HG02885 (cell line): ENCODE measurements at regions not wholly inside any gene's neighbourhood (a gene's known extent, or its start where the extent isn't known, plus 50 kb on each side); places are given as distances from the start of the nearest gene placed in this dataset.
"Not testable (repeated sequence)": the region's sequence is repeated elsewhere in the genome, so short reads cannot be mapped to it uniquely, and the experiment has no call there.

Experiments used
- ATAC-seq: cut with Tn5 transposase; IDR thresholded peaks from one replicate; pipeline ENCODE4 v1.9.1; 2021; ENCODE audit warnings: mild to moderate bottlenecking; ENCODE audit not compliant: unreplicated experiment, poor library complexity

DNA sequence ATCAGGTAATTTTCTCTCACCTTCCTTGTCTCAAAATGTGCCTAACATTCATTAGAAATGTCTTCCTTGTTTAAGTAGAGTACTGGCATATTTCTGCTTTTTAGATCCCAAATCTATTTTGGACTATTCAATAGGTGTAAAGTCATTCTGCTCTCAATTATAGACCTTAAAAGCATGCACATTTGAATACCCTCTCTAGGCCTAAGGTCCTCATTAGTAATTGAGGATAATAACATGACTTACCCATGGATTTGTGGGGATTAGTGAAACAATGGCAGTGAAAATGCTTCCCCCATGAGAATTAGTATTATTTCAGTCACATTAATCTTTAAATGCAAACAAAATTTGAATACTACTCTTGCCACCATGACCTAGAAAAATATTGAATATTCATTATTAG is 1073.0 kb upstream of the CELF2 start:
- ATAC-seq, result no peak

GRCh38 chr10:9950070-9950469 is 1067.6 kb upstream of the CELF2 start:
- no peak for ATAC-seq

GRCh38 chr10:9951481-9952257 is 1066.0 kb upstream of the CELF2 start:
- no peak for ATAC-seq

GRCh38 chr10:9957351-9957750 is 1060.3 kb upstream of the CELF2 start:
- ATAC-seq, result no peak

GRCh38 chr10:9957876-9958275 is 1059.8 kb upstream of the CELF2 start:
- ATAC-seq, result not testable (repeated sequence)

- ATAC-seq, result no peak
Measured at GRCh38 chr10:9965341-9965740, 1052.3 kb upstream of the CELF2 start.

DNA sequence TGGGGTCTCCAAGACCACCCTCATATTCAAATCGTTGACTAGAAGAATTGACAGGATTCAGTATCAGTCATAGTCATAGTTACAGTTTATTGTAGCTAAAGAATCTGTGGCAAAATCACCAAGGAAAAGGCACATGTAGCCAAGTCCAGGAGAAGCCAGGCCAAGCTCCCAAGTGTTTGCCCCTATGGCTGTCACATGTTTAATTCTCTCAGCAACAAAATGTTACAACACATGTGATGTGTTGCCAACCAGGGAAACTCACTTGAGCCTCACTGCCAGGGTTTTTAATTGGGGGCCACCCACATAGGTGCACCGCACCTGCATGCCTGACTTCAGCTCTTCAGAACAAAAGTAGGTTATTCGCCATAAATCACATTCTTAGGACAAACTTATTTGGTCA is 1030.9 kb upstream of the CELF2 start:
- ATAC-seq, result no peak

DNA sequence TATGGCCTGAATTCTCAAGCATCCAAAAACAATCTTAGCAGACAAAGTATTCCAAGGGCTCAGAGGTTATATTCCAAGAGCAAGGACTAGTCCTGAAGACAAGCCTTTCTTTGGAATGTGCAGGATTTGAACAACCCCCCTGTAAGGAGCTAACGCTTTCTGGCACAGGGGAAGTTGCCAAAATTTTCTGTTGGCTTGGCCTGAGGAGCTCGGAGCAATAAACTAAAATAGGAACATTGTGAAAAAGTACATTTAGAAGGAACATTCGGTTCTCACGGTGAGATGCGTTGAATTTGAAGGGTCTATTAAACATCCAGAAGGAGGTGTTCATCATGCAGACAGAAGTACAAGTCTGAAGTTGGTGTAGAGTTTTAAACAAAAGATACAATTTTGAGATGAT is 1030.5 kb upstream of the CELF2 start:
- no peak for ATAC-seq

DNA sequence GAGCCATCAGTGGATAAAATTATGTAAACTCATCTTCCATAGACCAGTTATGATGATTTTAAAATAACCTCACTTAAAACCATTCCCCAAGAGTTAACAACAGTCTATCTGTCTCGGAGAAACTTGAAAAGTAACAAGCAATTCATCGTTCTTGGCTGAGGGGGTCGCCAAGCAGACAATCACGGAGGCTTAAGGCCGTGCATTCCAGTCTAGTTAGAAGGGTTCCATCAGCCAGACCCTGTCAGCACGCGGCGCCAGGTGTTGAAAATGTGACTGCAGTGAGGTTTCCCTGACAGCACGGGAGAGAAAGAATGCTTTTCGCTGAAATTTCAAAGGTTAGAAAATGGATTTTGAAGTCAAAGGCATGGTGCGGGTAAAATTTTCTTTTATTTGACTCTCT is 1025.0 kb upstream of the CELF2 start:
- no peak for ATAC-seq

DNA sequence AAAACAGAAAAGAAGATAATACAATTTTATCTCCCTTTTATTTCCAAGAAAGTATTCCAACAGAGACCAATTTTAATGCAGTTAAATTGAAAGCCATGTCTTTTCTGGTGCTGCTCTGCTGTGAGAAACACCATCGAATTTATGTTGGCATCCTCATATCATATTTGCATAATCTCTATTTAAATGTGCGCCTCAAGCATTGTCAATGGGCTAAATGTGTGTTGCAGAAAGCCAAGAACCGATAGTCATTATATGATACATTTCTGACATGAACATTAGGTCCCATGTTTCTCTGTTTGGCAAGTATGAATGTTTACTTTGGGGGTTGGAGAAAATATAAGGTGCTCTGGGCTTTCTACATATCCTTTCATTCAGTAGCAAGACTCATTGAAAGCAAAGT is 1023.5 kb upstream of the CELF2 start:
- ATAC-seq, result no peak

- no peak for ATAC-seq
Measured at GRCh38 chr10:9999627-10000026, 1018.0 kb upstream of the CELF2 start.

GRCh38 chr10:10007957-10008356 is 1009.7 kb upstream of the CELF2 start:
- no peak for ATAC-seq

DNA sequence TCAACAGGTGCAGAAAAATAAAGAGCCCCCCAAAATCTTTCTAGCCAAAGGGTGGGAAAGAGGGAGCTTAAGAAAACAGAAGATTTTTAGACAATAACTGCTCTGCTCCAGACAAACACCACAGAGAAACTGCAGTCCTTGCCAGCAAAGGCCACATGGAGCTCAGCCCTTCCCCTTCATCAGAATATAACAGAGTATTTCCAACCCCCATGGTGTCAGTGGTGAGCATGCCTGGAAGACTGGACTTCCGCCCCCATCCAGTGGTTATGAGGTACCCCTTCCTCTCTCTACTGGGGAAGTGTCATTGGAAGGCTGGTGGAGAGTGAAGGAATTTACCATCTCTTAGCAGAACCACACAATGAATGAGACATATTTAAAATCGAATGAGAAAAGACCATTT is 1007.3 kb upstream of the CELF2 start:
- no peak for ATAC-seq

DNA sequence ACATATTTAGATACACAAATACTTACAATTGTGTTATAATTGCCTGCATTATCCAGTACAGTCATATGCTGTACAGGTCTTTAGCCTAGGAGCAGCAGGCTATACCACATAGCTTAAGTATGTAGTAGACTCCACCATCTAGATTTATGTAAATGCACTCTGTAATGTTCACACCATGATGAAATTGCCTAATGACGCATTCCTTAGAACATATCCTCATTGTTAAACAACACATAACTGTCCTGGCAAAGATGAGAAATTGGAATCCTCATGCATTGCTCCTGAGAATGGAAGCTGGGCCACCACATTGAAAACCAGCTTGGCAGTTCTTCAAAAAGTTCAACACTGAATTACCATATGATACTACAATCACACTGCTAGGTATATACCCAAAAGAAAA is 1002.8 kb upstream of the CELF2 start:
- ATAC-seq, result no peak

GRCh38 chr10:10017716-10018115 is 1000.0 kb upstream of the CELF2 start:
- no peak for ATAC-seq

GRCh38 chr10:10020945-10021344 is 996.7 kb upstream of the CELF2 start:
- no peak for ATAC-seq

- no peak for ATAC-seq
Measured at GRCh38 chr10:10032991-10033390, 984.7 kb upstream of the CELF2 start.

DNA sequence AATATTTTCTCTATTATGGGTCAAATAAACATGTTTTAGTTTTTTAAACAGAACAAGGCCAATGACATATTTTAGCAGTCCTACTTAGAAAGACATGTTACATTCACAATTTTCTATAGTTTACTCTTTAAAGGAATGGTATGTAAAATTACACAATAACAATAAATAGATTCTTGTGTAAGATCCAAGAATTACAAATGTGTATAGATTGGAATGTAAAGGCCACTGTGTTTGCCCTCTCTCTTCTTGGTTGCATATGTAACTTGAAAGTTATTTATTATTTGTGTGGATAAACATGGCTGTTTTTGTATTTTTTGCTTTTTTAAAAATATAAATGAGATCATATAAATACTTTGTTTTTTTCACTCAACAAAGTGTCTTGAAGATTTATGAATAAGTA is 979.3 kb upstream of the CELF2 start:
- ATAC-seq, result no peak

- ATAC-seq, result no peak
Measured at GRCh38 chr10:10039595-10039994, 978.1 kb upstream of the CELF2 start.

GRCh38 chr10:10043083-10043482 is 974.6 kb upstream of the CELF2 start:
- ATAC-seq, result no peak

DNA sequence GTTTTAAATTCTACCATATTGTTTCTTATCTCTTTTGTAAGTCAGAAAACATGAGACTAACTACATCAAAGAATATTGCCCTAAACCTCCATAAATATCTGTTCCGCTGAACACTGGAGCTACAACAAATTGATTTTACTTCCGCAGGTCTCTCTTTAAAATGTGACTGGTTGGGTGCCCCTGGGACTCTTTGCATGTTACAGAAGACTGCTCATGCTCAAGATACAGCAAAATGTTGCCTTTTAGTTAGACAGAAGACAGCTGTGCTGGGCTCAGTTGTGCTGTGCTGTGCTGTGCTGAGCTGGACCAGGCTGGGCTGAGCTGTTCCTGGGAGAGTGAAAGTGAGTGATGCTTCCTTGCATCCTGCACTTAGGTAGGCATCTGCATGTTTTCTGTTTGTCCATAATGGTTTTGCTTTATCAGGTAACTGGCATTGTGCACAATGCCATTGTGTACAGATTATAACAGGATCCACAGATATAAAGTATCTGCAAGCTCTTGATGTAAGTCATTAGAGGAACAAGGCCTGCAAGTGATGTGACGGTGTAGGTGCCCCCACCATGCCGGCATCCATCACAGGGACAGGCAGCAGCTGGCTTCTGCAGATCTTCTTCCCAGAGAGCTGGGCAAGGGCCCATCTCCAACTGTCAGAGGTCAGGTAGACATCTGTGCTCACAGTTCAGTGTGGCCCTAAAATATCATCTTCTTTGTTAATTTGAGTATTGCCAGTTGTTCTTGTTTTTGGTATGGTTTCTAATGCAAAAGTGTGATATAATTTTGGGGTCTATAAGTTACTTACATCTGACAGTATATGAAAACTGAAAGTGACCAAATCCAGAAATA is 972.5 kb upstream of the CELF2 start:
- no peak for ATAC-seq

- ATAC-seq, result no peak
Measured at GRCh38 chr10:10045765-10046028, 972.0 kb upstream of the CELF2 start.
